Breast epithelium (tissue), 3 donors: ENCODE measurements at regions not wholly inside any gene's neighbourhood (a gene's known extent, or its start where the extent isn't known, plus 50 kb on each side); places are given as distances from the start of the nearest gene placed in this dataset.
"Not testable (repeated sequence)": the region's sequence is repeated elsewhere in the genome, so short reads cannot be mapped to it uniquely, and the experiment has no call there.

Experiments used
- CTCF ChIP-seq, 3 donors: fragments of 450-650 bp; IDR thresholded peaks; one replicate each; pipeline ENCODE4 v1.5.1; 2016 to 2017; ENCODE audit warnings: antibody characterized with exemption in 3 of 3, mild to moderate bottlenecking in 3 of 3, moderate library complexity in 3 of 3
- POLR2AphosphoS5 ChIP-seq, 3 donors: sonication (generic); formaldehyde crosslinking; IDR thresholded peaks; one replicate each; pipeline ENCODE4 v1.6.1; 2017; ENCODE audit warnings: antibody characterized with exemption in 3 of 3

GRCh38 chr2:43063096-43063495, 163.3 kb downstream of the ZFP36L2 start:
- TF ChIP-seq CTCF, POLR2AphosphoS5 (IDR thresholded peaks at IDR 0.05): not testable (repeated sequence)
